Gastroesophageal sphincter (tissue), 4 donors: ENCODE measurements at regions not wholly inside any gene's neighbourhood (a gene's known extent, or its start where the extent isn't known, plus 50 kb on each side); places are given as distances from the start of the nearest gene placed in this dataset.
A peak's percentile ranks its signal among the peaks of the same experiment; 100 is the strongest.

ENCODE experiments used
- ATAC-seq: fragments of 150-250 bp; one replicate; pipeline ENCODE4 v1.9.1; 2016; ENCODE audit warnings: mild to moderate bottlenecking, moderate library complexity
- H3K27ac ChIP-seq, 4 donors: fragments of 200-600 bp; sonication (generic) in 3 of 4; 1 replicate in 3 of 4; 2 replicates in 1 of 4; pipeline ENCODE4 v1.5.1; 2016 to 2019
- H3K27me3 ChIP-seq: fragments of 200-600 bp; sonication (generic); one replicate; pipeline ENCODE4 v1.5.1; 2019
- H3K36me3 ChIP-seq, 2 donors: fragments of 200-600 bp; sonication (generic); one replicate each; pipeline ENCODE4 v1.5.1; 2019; ENCODE audit warnings: control low read depth in 1 of 2
- H3K4me1 ChIP-seq, 3 donors: fragments of 200-600 bp; sonication (generic); 1 replicate in 2 of 3; 2 replicates in 1 of 3; pipeline ENCODE4 v1.5.1; 2016 to 2019; ENCODE audit warnings: control low read depth in 2 of 3
- H3K4me3 ChIP-seq, 2 donors: fragments of 200-600 bp; sonication (generic); one replicate each; pipeline ENCODE4 v1.5.1; 2019; ENCODE audit warnings: mild to moderate bottlenecking in 1 of 2, moderate library complexity in 1 of 2
- H3K9me3 ChIP-seq, 3 donors: fragments of 200-600 bp; sonication (generic); one replicate each; pipeline ENCODE4 v1.5.1; 2017 to 2019; ENCODE audit warnings: control low read depth in 2 of 3
- EP300 ChIP-seq: sonication (generic); formaldehyde crosslinking; IDR thresholded peaks from one replicate; pipeline ENCODE4 v1.6.1; 2017; ENCODE audit warnings: antibody characterized with exemption, mild to moderate bottlenecking
- POLR2A ChIP-seq, 2 donors: fragments of 450-650 bp; IDR thresholded peaks; one replicate each; pipeline ENCODE4 v1.6.1; 2017; ENCODE audit warnings: antibody characterized with exemption in 2 of 2, mild to moderate bottlenecking in 2 of 2, moderate library complexity in 1 of 2
- POLR2AphosphoS5 ChIP-seq: sonication (generic); formaldehyde crosslinking; IDR thresholded peaks from one replicate; pipeline ENCODE4 v1.6.1; 2017; ENCODE audit warnings: antibody characterized with exemption
- whole genome bisulfite sequencing, 2 donors: methylation state at CpG; one replicate each; pipeline ENCODE4 v1.1.5; 2018; ENCODE audit warnings: low coverage in 1 of 2; 5-methylcytosine and 5-hydroxymethylcytosine counted together
- TF ChIP-seq, protein P1 (sequence below), 4 experiments: fragments of 200-600 bp in 2 of 4; fragments of 450-650 bp in 2 of 4; sonication (generic) in 1 of 4; IDR thresholded peaks; one replicate each; pipeline ENCODE4 v1.5.1; 2017 to 2019; ENCODE audit warnings: antibody characterized with exemption in 4 of 4, mild to moderate bottlenecking in 2 of 4, moderate library complexity in 2 of 4

DNA sequence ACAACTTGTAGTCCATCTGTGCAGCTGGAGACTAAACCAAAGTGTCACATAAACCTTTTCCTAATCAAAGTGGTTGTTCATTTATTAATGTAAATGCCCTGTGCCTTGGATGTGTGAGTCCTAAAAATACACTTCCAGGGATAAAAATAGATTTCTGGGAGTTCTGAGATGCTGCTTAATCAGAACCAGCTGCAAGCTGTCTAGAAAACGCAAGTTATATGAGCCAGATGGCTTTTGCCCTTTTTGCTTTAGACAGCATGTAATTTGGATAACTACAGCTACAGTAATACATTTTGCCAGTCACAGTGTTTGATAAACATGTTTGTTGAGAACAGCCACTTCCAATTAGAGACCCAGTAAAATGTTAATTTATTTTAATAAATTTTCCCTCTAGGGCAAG is 185.1 kb upstream of the PRPS1L1 start:
- Histone ChIP-seq H3K4me1 (peaks cover 4 to 45% (median 12%) of the 10 kb centered on the region in 3 donors), H3K27ac (peak overlapping the region in 3 of 4 donors; percentile 28 to 56 (median 48)), H3K9me3 (no peaks in the 10 kb centered on the region), H3K27me3 (no peaks in the 10 kb centered on the region), H3K4me3 (no peak overlapping the region), H3K36me3 (no peaks in the 10 kb centered on the region)
- no peak for ATAC-seq
- TF ChIP-seq POLR2A (IDR thresholded peaks at IDR 0.05) (no peak), POLR2AphosphoS5 (peak; percentile 87)
- 18 to 23% methylated on average over 1 of the region's 1 CpG for WGBS, 2 donors

DNA sequence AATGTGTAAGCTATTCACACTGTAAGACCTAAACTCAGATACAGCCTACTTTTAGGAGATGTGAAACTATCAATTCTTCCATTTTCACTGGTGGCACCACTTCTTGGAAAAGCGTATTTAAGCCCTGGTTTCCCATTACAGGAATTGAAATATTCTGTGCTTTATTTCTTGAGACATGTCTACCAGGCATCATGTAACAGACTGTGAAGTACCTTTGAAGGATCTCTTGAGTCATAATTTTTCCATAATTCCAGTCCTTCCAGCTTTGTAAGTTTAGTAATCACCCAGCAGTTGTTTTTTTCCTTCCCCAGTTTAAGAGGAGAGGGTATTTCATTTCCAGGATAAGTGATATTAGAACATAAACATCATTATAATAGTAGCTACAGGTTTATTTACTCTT is 186.0 kb upstream of the PRPS1L1 start:
- 100% methylated on average over 1 of the region's 1 CpG for WGBS, 2 donors
- Histone ChIP-seq H3K36me3 (no peaks in the 10 kb centered on the region), H3K27ac (peak overlapping the region; percentile 5 to 56 (median 36)), H3K4me1 (peaks cover 4 to 46% (median 12%) of the 10 kb centered on the region in 3 donors), H3K9me3 (no peaks in the 10 kb centered on the region), H3K27me3 (no peaks in the 10 kb centered on the region), H3K4me3 (no peak overlapping the region)
- TF ChIP-seq POLR2AphosphoS5 (no peak), POLR2A (IDR thresholded peaks at IDR 0.05) (no peak), EP300 (no peak)
- TF ChIP-seq, protein P1, sequence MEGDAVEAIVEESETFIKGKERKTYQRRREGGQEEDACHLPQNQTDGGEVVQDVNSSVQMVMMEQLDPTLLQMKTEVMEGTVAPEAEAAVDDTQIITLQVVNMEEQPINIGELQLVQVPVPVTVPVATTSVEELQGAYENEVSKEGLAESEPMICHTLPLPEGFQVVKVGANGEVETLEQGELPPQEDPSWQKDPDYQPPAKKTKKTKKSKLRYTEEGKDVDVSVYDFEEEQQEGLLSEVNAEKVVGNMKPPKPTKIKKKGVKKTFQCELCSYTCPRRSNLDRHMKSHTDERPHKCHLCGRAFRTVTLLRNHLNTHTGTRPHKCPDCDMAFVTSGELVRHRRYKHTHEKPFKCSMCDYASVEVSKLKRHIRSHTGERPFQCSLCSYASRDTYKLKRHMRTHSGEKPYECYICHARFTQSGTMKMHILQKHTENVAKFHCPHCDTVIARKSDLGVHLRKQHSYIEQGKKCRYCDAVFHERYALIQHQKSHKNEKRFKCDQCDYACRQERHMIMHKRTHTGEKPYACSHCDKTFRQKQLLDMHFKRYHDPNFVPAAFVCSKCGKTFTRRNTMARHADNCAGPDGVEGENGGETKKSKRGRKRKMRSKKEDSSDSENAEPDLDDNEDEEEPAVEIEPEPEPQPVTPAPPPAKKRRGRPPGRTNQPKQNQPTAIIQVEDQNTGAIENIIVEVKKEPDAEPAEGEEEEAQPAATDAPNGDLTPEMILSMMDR (IDR thresholded peaks at IDR 0.05): no peak
- no peak for ATAC-seq

DNA sequence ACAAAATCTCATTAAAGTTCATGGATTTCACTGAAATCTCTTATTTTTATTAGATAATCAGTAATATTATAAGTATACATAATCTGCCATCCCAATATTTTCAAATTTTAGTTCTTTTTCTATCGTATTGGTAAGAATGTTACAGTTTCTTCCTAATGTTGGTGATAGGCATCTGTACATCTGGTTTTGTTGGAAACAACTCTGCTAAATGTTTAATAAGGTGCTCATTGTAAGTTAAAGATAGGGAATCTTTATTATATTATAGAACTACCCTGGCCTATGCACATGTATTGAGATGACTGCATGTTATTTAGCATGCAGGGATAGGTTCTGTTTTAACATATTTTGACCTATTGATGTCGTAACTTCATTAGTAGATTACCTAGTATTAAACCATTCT is 188.6 kb upstream of the PRPS1L1 start:
- TF ChIP-seq, protein P1 (IDR thresholded peaks at IDR 0.05): no peak
- TF ChIP-seq POLR2AphosphoS5: no peak
- no peak for TF ChIP-seq EP300
- no peak for TF ChIP-seq POLR2A (IDR thresholded peaks at IDR 0.05)
- H3K9me3 ChIP-seq: no peaks in the 10 kb centered on the region
- H3K4me1 ChIP-seq: peaks cover 4 to 59% (median 14%) of the 10 kb centered on the region in 3 donors
- no peaks in the 10 kb centered on the region for H3K36me3 ChIP-seq
- ATAC-seq: no peak
- no peak overlapping the region for H3K4me3 ChIP-seq
- H3K27me3 ChIP-seq: no peaks in the 10 kb centered on the region
- WGBS, 2 donors: 87 to 95% methylated on average over 2 of the region's 2 CpGs
- H3K27ac ChIP-seq: no peak overlapping the region

DNA sequence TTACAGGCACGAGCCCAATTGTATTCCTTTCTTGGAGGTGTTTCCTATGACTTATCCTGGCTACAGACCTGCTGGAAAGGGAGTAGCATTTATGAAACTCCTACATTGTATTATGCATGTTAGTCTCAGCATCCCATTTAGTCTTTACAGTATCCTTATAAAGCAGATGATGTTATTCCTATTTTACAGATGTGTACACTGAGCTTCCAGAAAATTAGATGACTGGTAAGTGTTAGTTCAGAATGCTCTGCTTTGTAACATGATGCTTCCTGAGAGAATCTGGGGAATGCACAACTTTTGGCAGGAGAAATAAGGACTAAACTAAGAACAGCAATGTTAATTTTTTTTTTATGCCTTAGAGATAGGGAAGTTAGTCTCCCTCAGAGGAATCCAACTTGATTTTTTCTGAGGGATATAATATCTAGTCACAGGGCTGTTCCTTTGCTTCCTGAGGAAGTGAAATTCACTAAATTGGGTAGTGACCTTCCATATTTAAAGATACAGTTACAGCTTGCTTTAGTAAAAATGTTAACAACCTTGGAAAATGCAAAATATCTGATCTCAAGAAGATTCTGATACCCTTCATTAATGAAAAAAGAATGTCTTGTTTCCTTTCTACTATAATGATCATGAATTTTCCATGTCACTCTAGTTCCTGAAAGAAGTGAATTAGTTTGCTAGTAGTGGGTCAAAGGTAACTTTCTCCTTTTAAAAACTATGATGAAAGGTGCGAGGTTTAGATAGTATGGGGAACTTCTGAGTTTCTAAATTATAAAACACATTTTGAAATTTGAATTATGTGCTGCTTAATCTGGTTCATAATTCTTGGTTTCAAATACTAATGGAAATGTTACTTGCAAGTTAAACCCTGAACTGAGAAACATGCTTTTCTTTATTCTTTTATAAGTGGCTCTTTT is 194.0 kb upstream of the PRPS1L1 start:
- no peak for ATAC-seq
- Histone ChIP-seq H3K4me1 (peaks cover 14 to 74% (median 36%) of the 10 kb centered on the region in 3 donors), H3K27ac (peak overlapping the region; percentile 63 to 82 (median 72))

DNA sequence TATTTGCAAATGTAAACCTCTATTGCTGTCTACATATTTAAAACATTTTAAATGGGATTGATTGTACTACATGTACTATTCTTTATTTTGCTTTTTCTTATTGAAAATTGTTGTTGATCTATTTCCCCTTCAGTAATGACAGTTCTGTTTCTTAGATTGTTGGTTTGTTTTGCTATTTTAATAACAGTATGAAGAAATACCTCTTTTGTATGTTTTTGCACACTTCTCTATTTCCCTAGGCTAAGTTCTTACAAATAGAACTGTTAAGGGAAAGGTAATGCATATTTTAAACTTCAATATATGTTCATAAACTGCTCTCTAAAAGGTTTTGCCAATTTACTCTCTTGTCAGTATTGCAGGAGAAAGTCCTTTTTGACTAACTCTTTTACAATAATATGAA is 195.0 kb upstream of the PRPS1L1 start:
- peaks cover 14 to 83% (median 38%) of the 10 kb centered on the region in 3 donors for H3K4me1 ChIP-seq
- ATAC-seq: no peak

More for the DNA sequence above, 194.0 kb upstream of the PRPS1L1 start:
- Histone ChIP-seq H3K36me3 (no peaks in the 10 kb centered on the region), H3K9me3 (no peaks in the 10 kb centered on the region), H3K4me3 (no peak overlapping the region), H3K27me3 (no peaks in the 10 kb centered on the region)
- TF ChIP-seq EP300: no peak
- TF ChIP-seq POLR2A (IDR thresholded peaks at IDR 0.05): no peak
- TF ChIP-seq POLR2AphosphoS5: no peak
- TF ChIP-seq, protein P1 (IDR thresholded peaks at IDR 0.05): no peak
- 47 to 75% methylated on average over 1 to 2 of the region's 2 CpGs for WGBS, 2 donors

More for the DNA sequence above, 195.0 kb upstream of the PRPS1L1 start:
- Histone ChIP-seq H3K9me3 (no peaks in the 10 kb centered on the region), H3K4me3 (no peak overlapping the region), H3K27me3 (no peaks in the 10 kb centered on the region), H3K36me3 (no peaks in the 10 kb centered on the region), H3K27ac (peak overlapping the region; percentile 63 to 82 (median 72))
- TF ChIP-seq POLR2A (IDR thresholded peaks at IDR 0.05) (no peak), POLR2AphosphoS5 (no peak), EP300 (no peak)
- TF ChIP-seq, protein P1 (IDR thresholded peaks at IDR 0.05): no peak
